ENCODE measurements at regions not wholly inside any gene's neighbourhood (a gene's known extent, or its start where the extent isn't known, plus 50 kb on each side); places are given as distances from the start of the nearest gene placed in this dataset.

DNA sequence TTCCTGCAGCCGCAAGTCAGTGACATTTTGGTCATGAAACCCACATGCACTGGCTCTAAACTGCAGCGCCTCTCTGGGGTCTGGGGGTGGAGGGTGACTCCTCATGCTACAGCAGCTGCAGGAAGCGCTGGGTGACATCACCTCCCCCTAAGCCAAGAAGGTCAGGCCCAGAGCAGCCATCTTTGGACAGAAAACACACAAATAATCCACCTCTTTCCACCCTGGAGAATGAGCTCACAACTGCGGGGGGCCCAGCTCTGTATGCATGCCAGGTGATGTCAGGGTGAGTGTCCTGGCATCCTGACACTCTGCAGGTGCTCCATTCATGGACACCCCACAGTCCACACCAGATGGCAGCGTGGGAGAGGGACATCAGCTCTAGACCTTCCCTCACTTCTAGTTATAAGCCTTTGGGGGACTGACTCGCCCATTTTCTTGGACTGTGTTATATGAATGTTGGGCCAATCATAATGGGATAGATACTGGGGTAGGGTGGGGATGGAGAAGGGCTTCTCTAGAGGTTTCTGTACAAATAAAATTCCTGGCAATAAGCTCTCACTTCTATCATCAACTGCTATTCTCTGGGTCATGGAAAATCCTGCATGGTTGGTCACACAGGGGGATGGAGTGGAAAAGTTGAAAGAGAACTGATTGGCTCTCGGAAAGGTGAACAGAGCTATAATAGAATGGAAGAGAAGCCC is 70.7 kb upstream of the THBS1 start:
- Mint-ChIP-seq H3K27ac (no peak overlapping the region), H3K4me1 (ENCODE audit: unreplicated experiment) (no peaks in the 10 kb centered on the region), H3K9me3 (no peaks in the 10 kb centered on the region), H3K4me3 (no peak overlapping the region), H3K36me3 (no peaks in the 10 kb centered on the region), H3K27me3 (peaks cover 12% of the 10 kb centered on the region)
- no peak for DNase-seq (ENCODE audit: extremely low spot score, unreplicated experiment)
- TF ChIP-seq CTCF (conservative IDR thresholded peaks at IDR 0.05) = no peak

- DNase-seq (ENCODE audit: extremely low spot score, unreplicated experiment) = no peak
- H3K36me3 Mint-ChIP-seq = no peaks in the 10 kb centered on the region
- no peak for TF ChIP-seq CTCF (conservative IDR thresholded peaks at IDR 0.05)
- no peak overlapping the region for H3K4me3 Mint-ChIP-seq
- peaks cover 3% of the 10 kb centered on the region for H3K9me3 Mint-ChIP-seq
- no peaks in the 10 kb centered on the region for H3K4me1 Mint-ChIP-seq (ENCODE audit: unreplicated experiment)
- H3K27me3 Mint-ChIP-seq = peaks cover 12% of the 10 kb centered on the region
- H3K27ac Mint-ChIP-seq = no peak overlapping the region
Observed at GRCh38 chr15:39511000-39511915, 69.6 kb upstream of the THBS1 start.

GRCh38 chr15:39511916-39512260 is 69.0 kb upstream of the THBS1 start:
- peaks cover 4% of the 10 kb centered on the region for H3K9me3 Mint-ChIP-seq
- H3K4me3 Mint-ChIP-seq = no peak overlapping the region
- no peak for TF ChIP-seq CTCF (conservative IDR thresholded peaks at IDR 0.05)
- H3K27ac Mint-ChIP-seq = no peak overlapping the region
- no peaks in the 10 kb centered on the region for H3K4me1 Mint-ChIP-seq (ENCODE audit: unreplicated experiment)
- peaks cover 9% of the 10 kb centered on the region for H3K27me3 Mint-ChIP-seq
- DNase-seq (ENCODE audit: extremely low spot score, unreplicated experiment) = no peak
- H3K36me3 Mint-ChIP-seq = no peaks in the 10 kb centered on the region

- H3K27ac Mint-ChIP-seq = no peak overlapping the region
- no peaks in the 10 kb centered on the region for H3K36me3 Mint-ChIP-seq
Observed at GRCh38 chr15:39512643-39513042, 68.2 kb upstream of the THBS1 start.

DNA sequence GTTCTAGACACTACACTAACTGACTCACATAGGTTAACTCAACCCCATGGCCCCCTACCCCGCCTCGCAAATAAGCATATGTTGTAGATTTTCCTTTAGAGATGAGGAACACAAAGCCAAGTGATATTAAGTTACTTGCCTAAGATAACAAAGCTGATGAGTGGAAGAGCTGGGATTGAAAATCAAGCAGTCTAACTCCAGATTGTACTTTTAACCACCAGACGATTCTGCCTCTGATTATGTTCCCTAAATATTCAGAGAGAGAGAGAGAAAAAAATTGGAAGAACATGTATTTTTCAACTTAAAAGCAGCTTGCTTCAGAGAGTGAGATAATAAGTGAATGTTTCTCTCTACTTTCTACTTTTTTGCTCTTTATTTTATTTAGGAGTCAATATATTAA is 66.9 kb upstream of the THBS1 start:
- TF ChIP-seq CTCF (conservative IDR thresholded peaks at IDR 0.05) = no peak

More at GRCh38 chr15:39512643-39513042, 68.2 kb upstream of the THBS1 start:
- Mint-ChIP-seq H3K4me3 (no peak overlapping the region), H3K4me1 (ENCODE audit: unreplicated experiment) (no peaks in the 10 kb centered on the region), H3K27me3 (peaks cover 9% of the 10 kb centered on the region), H3K9me3 (peaks cover 4% of the 10 kb centered on the region)
- no peak for DNase-seq (ENCODE audit: extremely low spot score, unreplicated experiment)
- no peak for TF ChIP-seq CTCF (conservative IDR thresholded peaks at IDR 0.05)

More for the DNA sequence above, 66.9 kb upstream of the THBS1 start:
- H3K4me3 Mint-ChIP-seq = no peak overlapping the region
- peaks cover 12% of the 10 kb centered on the region for H3K27me3 Mint-ChIP-seq
- no peaks in the 10 kb centered on the region for H3K4me1 Mint-ChIP-seq (ENCODE audit: unreplicated experiment)
- no peaks in the 10 kb centered on the region for H3K36me3 Mint-ChIP-seq
- DNase-seq (ENCODE audit: extremely low spot score, unreplicated experiment) = no peak
- H3K9me3 Mint-ChIP-seq = peaks cover 4% of the 10 kb centered on the region
- H3K27ac Mint-ChIP-seq = no peak overlapping the region
